Posterior cingulate gyrus (tissue), 11 donors: ENCODE measurements at regions not wholly inside any gene's neighbourhood (a gene's known extent, or its start where the extent isn't known, plus 50 kb on each side); places are given as distances from the start of the nearest gene placed in this dataset.
"Not testable (repeated sequence)": the region's sequence is repeated elsewhere in the genome, so short reads cannot be mapped to it uniquely, and the experiment has no call there.

Experiments used
- DNase-seq, 10 donors: peaks; one replicate each; pipeline versions ENCODE4 v3.0.0 to v3.0.0-alpha.2; 2020 to 2021; ENCODE audit warnings: mixed read lengths in 3 of 10
- intact Hi-C: fragments of 100-400 bp; cut with DNase I; formaldehyde crosslinking; loops from one replicate; pipeline ENCODE4 v1.15.1; 2023

GRCh38 chr18:68153821-68154220 lies 561.1 kb downstream of the TMX3 start:
- DNase-seq, intact Hi-C loops: not testable (repeated sequence)

GRCh38 chr18:68152770-68153169 lies 562.1 kb downstream of the TMX3 start:
- intact Hi-C loops: no loop called here
- peak in 2 of 10 donors; percentile 31 to 70 for DNase-seq

- no peak for DNase-seq
Measured at GRCh38 chr18:68150961-68151360, 563.9 kb downstream of the TMX3 start.

GRCh38 chr18:68148863-68149262 lies 566.0 kb downstream of the TMX3 start:
- no peak for DNase-seq
- intact Hi-C loops: no loop called here

More at GRCh38 chr18:68150961-68151360, 563.9 kb downstream of the TMX3 start:
- intact Hi-C loops: no loop called here

GRCh38 chr18:68147728-68148127 lies 567.2 kb downstream of the TMX3 start:
- intact Hi-C loops: no loop called here
- DNase-seq: no peak

GRCh38 chr18:68121826-68122225 lies 593.1 kb downstream of the TMX3 start:
- no peak for DNase-seq
- intact Hi-C loops: no loop called here

- intact Hi-C loops: no loop called here
- DNase-seq: no peak
Measured at GRCh38 chr18:68121308-68121707, 593.6 kb downstream of the TMX3 start.

GRCh38 chr18:68114989-68115388 lies 598.5 kb upstream of the DSEL start:
- intact Hi-C loops: no loop called here
- DNase-seq: no peak

GRCh38 chr18:68104036-68104435 lies 587.5 kb upstream of the DSEL start:
- no peak for DNase-seq
- intact Hi-C loops: no loop called here

- intact Hi-C loops: no loop called here
- DNase-seq: no peak
Measured at GRCh38 chr18:68103561-68103960, 587.0 kb upstream of the DSEL start.

GRCh38 chr18:68102117-68102516 lies 585.6 kb upstream of the DSEL start:
- intact Hi-C loops: no loop called here
- DNase-seq: no peak

- DNase-seq: no peak
- intact Hi-C loops: no loop called here
Measured at GRCh38 chr18:68098655-68099054, 582.1 kb upstream of the DSEL start.

- no peak for DNase-seq
- intact Hi-C loops: no loop called here
Measured at GRCh38 chr18:68086481-68086880, 570.0 kb upstream of the DSEL start.

- intact Hi-C loops: no loop called here
- no peak for DNase-seq
Measured at GRCh38 chr18:68085251-68085650, 568.7 kb upstream of the DSEL start.

GRCh38 chr18:68083776-68084175 lies 567.3 kb upstream of the DSEL start:
- no peak for DNase-seq
- intact Hi-C loops: no loop called here

GRCh38 chr18:68083131-68083530 lies 566.6 kb upstream of the DSEL start:
- intact Hi-C loops: no loop called here

GRCh38 chr18:68072744-68073143 lies 556.2 kb upstream of the DSEL start:
- intact Hi-C loops: no loop called here
- peak in 1 of 10 donors; percentile 53 for DNase-seq

More at GRCh38 chr18:68083131-68083530, 566.6 kb upstream of the DSEL start:
- DNase-seq: no peak

GRCh38 chr18:68060871-68061270 lies 544.4 kb upstream of the DSEL start:
- DNase-seq: no peak
- intact Hi-C loops: no loop called here

- no peak for DNase-seq
- intact Hi-C loops: no loop called here
Measured at GRCh38 chr18:68056936-68057335, 540.4 kb upstream of the DSEL start.

GRCh38 chr18:68054669-68055068 lies 538.1 kb upstream of the DSEL start:
- intact Hi-C loops: no loop called here
- no peak for DNase-seq

- no peak for DNase-seq
- intact Hi-C loops: no loop called here
Measured at GRCh38 chr18:68053290-68053689, 536.8 kb upstream of the DSEL start.

- DNase-seq: no peak
- intact Hi-C loops: no loop called here
Measured at GRCh38 chr18:68041327-68041726, 524.8 kb upstream of the DSEL start.

- no peak for DNase-seq
- intact Hi-C loops: no loop called here
Measured at GRCh38 chr18:68040198-68040597, 523.7 kb upstream of the DSEL start.
